MM.1S (cell line): ENCODE measurements at regions not wholly inside any gene's neighbourhood (a gene's known extent, or its start where the extent isn't known, plus 50 kb on each side); places are given as distances from the start of the nearest gene placed in this dataset.

ENCODE experiments used
- DNase-seq: peaks from one replicate; pipeline ENCODE4 v3.0.0-alpha.2; 2015
- H2AFZ ChIP-seq: fragments of 300-600 bp; sonication (generic); 2 replicates; pipeline ENCODE4 v1.6.0; 2016; ENCODE audit warnings: antibody characterized with exemption, low read length
- H3F3A ChIP-seq: fragments of 300-600 bp; sonication (generic); 2 replicates; pipeline ENCODE4 v1.6.1; 2016; ENCODE audit warnings: mild to moderate bottlenecking, antibody characterized with exemption, low read length, moderate library complexity, mixed read lengths; ENCODE audit not compliant: insufficient read depth
- H3K27ac ChIP-seq: fragments of 300-600 bp; sonication (generic); 2 replicates; pipeline ENCODE4 v1.5.1; 2016; ENCODE audit warnings: mild to moderate bottlenecking, low read length
- H3K27me3 ChIP-seq: fragments of 300-600 bp; sonication (generic); replicated peaks from 2 replicates; pipeline ENCODE4 v1.6.0; 2016; ENCODE audit warnings: low read length; ENCODE audit not compliant: insufficient read depth
- H3K36me3 ChIP-seq: fragments of 300-600 bp; sonication (generic); replicated peaks from 2 replicates; pipeline ENCODE4 v1.6.1; 2016; ENCODE audit warnings: mild to moderate bottlenecking, low read length, mixed read lengths; ENCODE audit not compliant: insufficient read depth
- H3K4me1 ChIP-seq: fragments of 300-600 bp; sonication (generic); 2 replicates; pipeline ENCODE4 v1.6.1; 2016; ENCODE audit warnings: low read length, mixed read lengths
- H3K4me2 ChIP-seq: fragments of 300-600 bp; sonication (generic); 2 replicates; pipeline ENCODE4 v1.6.0; 2016; ENCODE audit warnings: low read depth, low read length
- H3K4me3 ChIP-seq: fragments of 300-600 bp; sonication (generic); 2 replicates; pipeline ENCODE4 v1.5.1; 2016; ENCODE audit warnings: low read length, mixed read lengths
- H3K79me2 ChIP-seq: fragments of 300-600 bp; sonication (generic); 2 replicates; pipeline ENCODE4 v1.6.1; 2016; ENCODE audit warnings: mixed run types, low read length, mixed read lengths
- H3K9ac ChIP-seq: fragments of 300-600 bp; sonication (generic); 2 replicates; pipeline ENCODE4 v1.6.1; 2016; ENCODE audit warnings: low read length, mixed read lengths
- H3K9me2 ChIP-seq: fragments of 300-600 bp; sonication (generic); replicated peaks from 2 replicates; pipeline ENCODE4 v1.6.1; 2016; ENCODE audit warnings: mild to moderate bottlenecking, low read length, mixed read lengths; ENCODE audit not compliant: insufficient read depth
- H3K9me3 ChIP-seq: fragments of 300-600 bp; sonication (generic); replicated peaks from 2 replicates; pipeline ENCODE4 v1.6.1; 2016; ENCODE audit warnings: mild to moderate bottlenecking, low read length, mixed read lengths; ENCODE audit not compliant: insufficient read depth
- H4K20me1 ChIP-seq: fragments of 300-600 bp; sonication (generic); 2 replicates; pipeline ENCODE4 v1.6.1; 2016; ENCODE audit warnings: mild to moderate bottlenecking, low read length, moderate library complexity, mixed read lengths; ENCODE audit not compliant: insufficient read depth
- CTCF ChIP-seq: fragments of 300-600 bp; sonication (generic); IDR thresholded peaks from 2 replicates; pipeline ENCODE4 v1.5.1; 2016; ENCODE audit warnings: antibody characterized with exemption, low read length, mixed read lengths
- EZH2 ChIP-seq: fragments of 300-600 bp; sonication (generic); optimal IDR thresholded peaks from 2 replicates; pipeline ENCODE3; 2017; ENCODE audit warnings: low read depth, mild to moderate bottlenecking, antibody characterized with exemption, low read length, mixed read lengths
- EZH2phosphoT487 ChIP-seq: fragments of 300-600 bp; sonication (generic); IDR thresholded peaks from 2 replicates; pipeline ENCODE4 v1.6.1; 2018; ENCODE audit warnings: antibody characterized with exemption, low read length

GRCh38 chr1:177443003-177443402, 272.2 kb downstream of the BRINP2 start:
- Histone ChIP-seq H3K4me2 (no peak overlapping the region), H3K79me2 (no peaks in the 10 kb centered on the region), H3F3A (no peaks in the 10 kb centered on the region), H3K4me1 (no peaks in the 10 kb centered on the region), H3K4me3 (no peak overlapping the region), H4K20me1 (no peaks in the 10 kb centered on the region), H3K9ac (no peak overlapping the region), H3K9me3 (no peaks in the 10 kb centered on the region), H3K9me2 (no peaks in the 10 kb centered on the region), H3K36me3 (no peaks in the 10 kb centered on the region), H2AFZ (no peak overlapping the region), H3K27ac (no peak overlapping the region), H3K27me3 (no peaks in the 10 kb centered on the region)
- no peak for DNase-seq
- TF ChIP-seq EZH2: no peak
- TF ChIP-seq CTCF: no peak
- no peak for TF ChIP-seq EZH2phosphoT487

GRCh38 chr1:177442584-177442983, 271.8 kb downstream of the BRINP2 start:
- Histone ChIP-seq H3K27ac (no peak overlapping the region), H2AFZ (no peak overlapping the region), H3K79me2 (no peaks in the 10 kb centered on the region), H4K20me1 (no peaks in the 10 kb centered on the region), H3K36me3 (no peaks in the 10 kb centered on the region), H3K4me1 (no peaks in the 10 kb centered on the region), H3K4me3 (no peak overlapping the region), H3K9ac (no peak overlapping the region), H3K9me3 (no peaks in the 10 kb centered on the region), H3K27me3 (no peaks in the 10 kb centered on the region), H3K9me2 (no peaks in the 10 kb centered on the region), H3K4me2 (no peak overlapping the region), H3F3A (no peaks in the 10 kb centered on the region)
- TF ChIP-seq EZH2phosphoT487 (no peak), EZH2 (no peak), CTCF (no peak)
- DNase-seq: no peak

DNA sequence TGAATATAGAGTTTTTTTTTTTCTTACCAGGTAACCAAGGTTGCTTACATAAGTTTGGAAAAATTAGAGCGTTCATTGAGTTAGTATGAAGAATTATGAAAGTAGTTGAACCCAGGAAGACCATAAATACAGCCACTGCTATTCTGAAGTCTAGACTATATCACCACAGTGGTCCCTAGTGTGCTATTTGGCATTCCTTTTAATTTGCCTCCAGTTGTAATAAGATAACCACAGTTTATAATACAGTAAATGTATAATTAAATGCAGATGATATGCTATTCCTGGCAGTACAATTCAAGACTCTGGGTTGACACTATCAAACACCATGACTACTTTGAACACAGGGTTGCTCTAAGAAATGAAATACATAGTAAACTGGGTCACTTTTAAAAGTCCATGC, 270.5 kb downstream of the BRINP2 start:
- H3K4me1 ChIP-seq: no peaks in the 10 kb centered on the region
- no peak overlapping the region for H3K27ac ChIP-seq
- H4K20me1 ChIP-seq: no peaks in the 10 kb centered on the region
- DNase-seq: no peak
- H3K36me3 ChIP-seq: no peaks in the 10 kb centered on the region
- H3K79me2 ChIP-seq: no peaks in the 10 kb centered on the region
- no peaks in the 10 kb centered on the region for H3K9me3 ChIP-seq
- H3K4me2 ChIP-seq: no peak overlapping the region
- no peaks in the 10 kb centered on the region for H3K27me3 ChIP-seq
- no peak overlapping the region for H3K4me3 ChIP-seq
- TF ChIP-seq CTCF: no peak
- no peak for TF ChIP-seq EZH2phosphoT487
- no peak for TF ChIP-seq EZH2
- H3K9me2 ChIP-seq: no peaks in the 10 kb centered on the region
- H3K9ac ChIP-seq: no peak overlapping the region
- no peak overlapping the region for H2AFZ ChIP-seq
- no peaks in the 10 kb centered on the region for H3F3A ChIP-seq
